H9 (cell line): ENCODE measurements at regions not wholly inside any gene's neighbourhood (a gene's known extent, or its start where the extent isn't known, plus 50 kb on each side); places are given as distances from the start of the nearest gene placed in this dataset.

Source experiments
- DNase-seq: peaks from one replicate; pipeline ENCODE4 v3.0.0-alpha.2; 2017
- H2AFZ ChIP-seq: one replicate; pipeline ENCODE4 v1.6.1; 2013; ENCODE audit warnings: mild to moderate bottlenecking, low read length, control low read depth, moderate library complexity
- H2AK5ac ChIP-seq: 2 replicates; pipeline ENCODE4 v1.6.1; 2013; ENCODE audit warnings: low read length, control low read depth, mixed read lengths; ENCODE audit not compliant: insufficient read length
- H2BK120ac ChIP-seq: one replicate; pipeline ENCODE4 v1.6.1; 2013; ENCODE audit warnings: low read depth, mild to moderate bottlenecking, low read length, control low read depth, inconsistent platforms; ENCODE audit not compliant: poor library complexity, severe bottlenecking
- H2BK12ac ChIP-seq: 2 replicates; pipeline ENCODE4 v1.6.1; 2013; ENCODE audit warnings: low read length, control low read depth, mixed read lengths, low read depth; ENCODE audit not compliant: insufficient read length
- H2BK15ac ChIP-seq: 2 replicates; pipeline ENCODE4 v1.6.1; 2013; ENCODE audit warnings: low read depth, low read length, control low read depth
- H2BK20ac ChIP-seq: one replicate; pipeline ENCODE4 v1.6.1; 2013; ENCODE audit warnings: low read depth, mild to moderate bottlenecking, low read length, control low read depth, inconsistent platforms; ENCODE audit not compliant: poor library complexity, severe bottlenecking
- H2BK5ac ChIP-seq: 2 replicates; pipeline ENCODE4 v1.6.1; 2013; ENCODE audit warnings: low read length, control low read depth, mixed read lengths; ENCODE audit not compliant: insufficient read length
- H3K14ac ChIP-seq: 2 replicates; pipeline ENCODE4 v1.6.1; 2013; ENCODE audit warnings: low read length, control low read depth; ENCODE audit not compliant: insufficient read depth
- H3K18ac ChIP-seq: 2 replicates; pipeline ENCODE4 v1.6.1; 2013; ENCODE audit warnings: low read depth, mild to moderate bottlenecking, mixed read lengths, low read length, control low read depth; ENCODE audit not compliant: insufficient read length
- H3K23ac ChIP-seq: 2 replicates; pipeline ENCODE4 v1.6.1; 2013; ENCODE audit warnings: low read length, control low read depth, mixed read lengths, low read depth; ENCODE audit not compliant: insufficient read length
- H3K23me2 ChIP-seq: 2 replicates; pipeline ENCODE4 v1.6.1; 2013; ENCODE audit warnings: low read depth, mild to moderate bottlenecking, mixed read lengths, low read length, control low read depth; ENCODE audit not compliant: insufficient read length, poor library complexity, severe bottlenecking
- H3K27ac ChIP-seq: 2 replicates; pipeline ENCODE4 v1.5.1; 2013; ENCODE audit warnings: low read length, control low read depth, mixed read lengths, low read depth; ENCODE audit not compliant: insufficient read length
- H3K27me3 ChIP-seq: 2 replicates; pipeline ENCODE4 v1.6.1; 2013; ENCODE audit warnings: low read length, control low read depth, inconsistent platforms; ENCODE audit not compliant: insufficient read depth
- H3K4ac ChIP-seq: 2 replicates; pipeline ENCODE4 v1.6.1; 2013; ENCODE audit warnings: low read depth, mild to moderate bottlenecking, control low read depth, inconsistent platforms, low read length, moderate library complexity
- H3K4me1 ChIP-seq: 2 replicates; pipeline ENCODE4 v1.6.1; 2013; ENCODE audit warnings: low read length, control low read depth, inconsistent platforms; ENCODE audit not compliant: insufficient read depth
- H3K4me2 ChIP-seq: 2 replicates; pipeline ENCODE4 v1.6.1; 2013; ENCODE audit warnings: low read length, control low read depth, mixed read lengths; ENCODE audit not compliant: insufficient read length, insufficient read depth
- H3K56ac ChIP-seq: 2 replicates; pipeline ENCODE4 v1.6.1; 2013; ENCODE audit warnings: low read depth, mild to moderate bottlenecking, mixed read lengths, low read length, control low read depth; ENCODE audit not compliant: insufficient read length
- H3K79me1 ChIP-seq: 2 replicates; pipeline ENCODE4 v1.6.1; 2013; ENCODE audit warnings: low read depth, mild to moderate bottlenecking, moderate library complexity, low read length, control low read depth, inconsistent platforms; ENCODE audit not compliant: insufficient read depth, poor library complexity, severe bottlenecking
- H3K79me2 ChIP-seq: 2 replicates; pipeline ENCODE4 v1.6.1; 2013; ENCODE audit warnings: low read length, control low read depth, inconsistent platforms; ENCODE audit not compliant: insufficient read depth
- H3K9ac ChIP-seq: 2 replicates; pipeline ENCODE4 v1.6.1; 2013; ENCODE audit warnings: low read length, control low read depth, mixed read lengths; ENCODE audit not compliant: insufficient read length; ENCODE audit errors: extremely low read depth
- H3K9me3 ChIP-seq: one replicate; pipeline ENCODE4 v1.6.1; 2013; ENCODE audit warnings: low read depth, low read length, inconsistent platforms; ENCODE audit not compliant: control insufficient read depth
- H3T11ph ChIP-seq: one replicate; pipeline ENCODE4 v1.6.1; 2013; ENCODE audit warnings: mild to moderate bottlenecking, low read length, control low read depth, inconsistent platforms
- H4K20me1 ChIP-seq: one replicate; pipeline ENCODE4 v1.6.1; 2013; ENCODE audit not compliant: control insufficient read depth, insufficient read length, insufficient read depth
- H4K5ac ChIP-seq: 2 replicates; pipeline ENCODE4 v1.6.1; 2013; ENCODE audit warnings: low read depth, mild to moderate bottlenecking, mixed read lengths, low read length, control low read depth; ENCODE audit not compliant: insufficient read length
- H4K8ac ChIP-seq: replicated peaks from 2 replicates; pipeline ENCODE4 v1.6.1; 2013; ENCODE audit warnings: low read length, control low read depth, mixed read lengths, low read depth; ENCODE audit not compliant: insufficient read length
- H4K91ac ChIP-seq: 2 replicates; pipeline ENCODE4 v1.6.1; 2013; ENCODE audit warnings: low read depth, mild to moderate bottlenecking, moderate library complexity, mixed read lengths, low read length, control low read depth; ENCODE audit not compliant: insufficient read length
- H3K27ac Mint-ChIP-seq, 3 experiments: 2 replicates in 2 of 3; 3 replicates in 1 of 3; pipeline ENCODE4 v1.8.0; 2020 to 2021; ENCODE audit warnings: mixed read lengths in 3 of 3, mild to moderate bottlenecking in 1 of 3, moderate library complexity in 1 of 3
- H3K27me3 Mint-ChIP-seq: 2 replicates; pipeline ENCODE4 v1.8.0; 2021; ENCODE audit warnings: low read depth, mild to moderate bottlenecking, moderate library complexity, mixed read lengths
- H3K36me3 Mint-ChIP-seq, 3 experiments: 2 replicates in 2 of 3; 3 replicates in 1 of 3; pipeline ENCODE4 v1.8.0; 2020 to 2021; ENCODE audit warnings: low read depth in 3 of 3, mixed read lengths in 3 of 3; ENCODE audit not compliant: insufficient read depth in 1 of 3
- H3K4me1 Mint-ChIP-seq, 2 experiments: 2 replicates each; pipeline ENCODE4 v1.8.0; 2020; ENCODE audit warnings: mixed read lengths in 2 of 2
- H3K4me3 Mint-ChIP-seq, 2 experiments: 2 replicates in 1 of 2; 3 replicates in 1 of 2; pipeline ENCODE4 v1.8.0; 2020 to 2021; ENCODE audit warnings: mild to moderate bottlenecking in 2 of 2, mixed read lengths in 2 of 2, moderate library complexity in 1 of 2
- H3K9me3 Mint-ChIP-seq, 2 experiments: 2 replicates in 1 of 2; 3 replicates in 1 of 2; pipeline ENCODE4 v1.8.0; 2020; ENCODE audit warnings: mild to moderate bottlenecking in 2 of 2, mixed read lengths in 2 of 2, moderate library complexity in 1 of 2
- CTCF ChIP-seq: fragments of 200-600 bp; sonication (generic); conservative IDR thresholded peaks from 3 replicates; pipeline ENCODE4 v1.8.0; 2021; ENCODE audit warnings: antibody characterized with exemption, mild to moderate bottlenecking
- WGBS: extraction: QIAGEN DNeasy Blood & Tissue Kit; methylation state at CpG from one replicate; pipeline ENCODE4 v1.1.7; 2013; ENCODE audit warnings: missing lambda C conversion rate, low lambda C conversion rate, mixed read lengths; ENCODE audit not compliant: insufficient read length; ENCODE audit errors: extremely low coverage; 5-methylcytosine and 5-hydroxymethylcytosine counted together

- H2BK5ac ChIP-seq = no peak overlapping the region
- no CpG with 5 or more reads among the region's 3 CpGs for WGBS
- no peak overlapping the region for H3K18ac ChIP-seq
These were observed 315.3 kb upstream of the AUTS2 start for GRCh38 chr7:69282946-69283345.

More at GRCh38 chr7:69282946-69283345, 315.3 kb upstream of the AUTS2 start:
- Histone ChIP-seq H2AK5ac (no peak overlapping the region), H2BK20ac (no peak overlapping the region), H2BK120ac (no peak overlapping the region), H3K79me2 (no peaks in the 10 kb centered on the region), H4K5ac (no peak overlapping the region), H3K23me2 (no peaks in the 10 kb centered on the region), H3K14ac (no peak overlapping the region), H3K9me3 (no peaks in the 10 kb centered on the region), H4K8ac (no peak overlapping the region), H4K20me1 (no peaks in the 10 kb centered on the region), H3K4me2 (no peak overlapping the region), H4K91ac (no peak overlapping the region), H2BK12ac (no peak overlapping the region), H3K27ac (no peak overlapping the region), H3K56ac (no peak overlapping the region), H3T11ph (no peak overlapping the region), H2AFZ (no peak overlapping the region), H3K9ac (no peak overlapping the region), H3K79me1 (no peaks in the 10 kb centered on the region), H3K23ac (no peak overlapping the region), H3K27me3 (no peaks in the 10 kb centered on the region), H3K4me1 (no peaks in the 10 kb centered on the region), H2BK15ac (no peak overlapping the region), H3K4ac (no peak overlapping the region)
- Mint-ChIP-seq H3K27me3 (peaks cover 29% of the 10 kb centered on the region), H3K27ac (no peak overlapping the region), H3K4me3 (no peak overlapping the region), H3K4me1 (peaks cover 10% of the 10 kb centered on the region in 2 experiments), H3K9me3 (peaks cover 10 to 14% of the 10 kb centered on the region in 2 experiments), H3K36me3 (peaks cover 2 to 10% (median 2%) of the 10 kb centered on the region in 3 experiments; a peak in 6 of 7 replicates)
- no peak for DNase-seq
- no peak for TF ChIP-seq CTCF
